Keratinocyte (primary cell): ENCODE measurements at regions not wholly inside any gene's neighbourhood (a gene's known extent, or its start where the extent isn't known, plus 50 kb on each side); places are given as distances from the start of the nearest gene placed in this dataset.

Source experiments
- EZH2 ChIP-seq: IDR thresholded peaks from one replicate; pipeline ENCODE4 v1.6.1; 2012; ENCODE audit warnings: inconsistent platforms, mild to moderate bottlenecking, low read length, moderate library complexity
- TF ChIP-seq, protein P1 (sequence below), 3 experiments: IDR thresholded peaks in 1 of 3; conservative IDR thresholded peaks in 1 of 3; optimal IDR thresholded peaks in 1 of 3; 2 replicates in 2 of 3; 3 replicates in 1 of 3; pipeline versions ENCODE3 to v1.5.1; 2011; ENCODE audit warnings: low read length in 3 of 3, mild to moderate bottlenecking in 3 of 3, moderate library complexity in 2 of 3, control low read depth in 1 of 3, inconsistent platforms in 1 of 3; ENCODE audit not compliant: insufficient read depth in 2 of 3; ENCODE audit errors: extremely low read depth in 1 of 3

GRCh38 chr9:78769690-78770089 lies 472.8 kb downstream of the PSAT1 start:
- TF ChIP-seq, protein P1, sequence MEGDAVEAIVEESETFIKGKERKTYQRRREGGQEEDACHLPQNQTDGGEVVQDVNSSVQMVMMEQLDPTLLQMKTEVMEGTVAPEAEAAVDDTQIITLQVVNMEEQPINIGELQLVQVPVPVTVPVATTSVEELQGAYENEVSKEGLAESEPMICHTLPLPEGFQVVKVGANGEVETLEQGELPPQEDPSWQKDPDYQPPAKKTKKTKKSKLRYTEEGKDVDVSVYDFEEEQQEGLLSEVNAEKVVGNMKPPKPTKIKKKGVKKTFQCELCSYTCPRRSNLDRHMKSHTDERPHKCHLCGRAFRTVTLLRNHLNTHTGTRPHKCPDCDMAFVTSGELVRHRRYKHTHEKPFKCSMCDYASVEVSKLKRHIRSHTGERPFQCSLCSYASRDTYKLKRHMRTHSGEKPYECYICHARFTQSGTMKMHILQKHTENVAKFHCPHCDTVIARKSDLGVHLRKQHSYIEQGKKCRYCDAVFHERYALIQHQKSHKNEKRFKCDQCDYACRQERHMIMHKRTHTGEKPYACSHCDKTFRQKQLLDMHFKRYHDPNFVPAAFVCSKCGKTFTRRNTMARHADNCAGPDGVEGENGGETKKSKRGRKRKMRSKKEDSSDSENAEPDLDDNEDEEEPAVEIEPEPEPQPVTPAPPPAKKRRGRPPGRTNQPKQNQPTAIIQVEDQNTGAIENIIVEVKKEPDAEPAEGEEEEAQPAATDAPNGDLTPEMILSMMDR (optimal IDR thresholded peaks at IDR 0.05 in 1 of 3, IDR thresholded peaks at IDR 0.05 in 1 of 3, conservative IDR thresholded peaks at IDR 0.05 in 1 of 3; ENCODE audit: extremely low read depth in 1 of 3, insufficient read depth in 2 of 3, low read length in 3 of 3): no peak
- TF ChIP-seq EZH2: no peak
